ENCODE measurements at regions not wholly inside any gene's neighbourhood (a gene's known extent, or its start where the extent isn't known, plus 50 kb on each side); places are given as distances from the start of the nearest gene placed in this dataset.

DNA sequence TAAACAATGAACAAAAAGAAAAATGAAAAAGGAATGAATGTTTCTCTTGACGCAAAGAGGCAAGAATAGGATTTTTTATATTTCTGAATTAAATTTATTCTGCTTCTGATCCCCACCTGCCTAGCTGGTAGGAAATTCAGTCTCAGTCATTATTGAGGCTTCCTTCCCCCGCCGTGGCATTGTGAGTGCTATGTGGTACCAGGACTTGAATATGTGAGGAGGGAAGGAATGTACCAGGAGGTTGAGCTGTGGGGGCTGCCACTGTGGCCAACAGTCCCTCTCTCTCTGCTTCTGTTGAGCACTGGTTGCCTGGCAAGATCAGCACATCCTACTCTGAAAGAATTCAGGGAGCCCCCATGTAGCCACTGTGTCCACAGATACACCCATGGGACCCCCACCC lies 368.1 kb upstream of the JARID2 start:
- TF ChIP-seq, protein P1, sequence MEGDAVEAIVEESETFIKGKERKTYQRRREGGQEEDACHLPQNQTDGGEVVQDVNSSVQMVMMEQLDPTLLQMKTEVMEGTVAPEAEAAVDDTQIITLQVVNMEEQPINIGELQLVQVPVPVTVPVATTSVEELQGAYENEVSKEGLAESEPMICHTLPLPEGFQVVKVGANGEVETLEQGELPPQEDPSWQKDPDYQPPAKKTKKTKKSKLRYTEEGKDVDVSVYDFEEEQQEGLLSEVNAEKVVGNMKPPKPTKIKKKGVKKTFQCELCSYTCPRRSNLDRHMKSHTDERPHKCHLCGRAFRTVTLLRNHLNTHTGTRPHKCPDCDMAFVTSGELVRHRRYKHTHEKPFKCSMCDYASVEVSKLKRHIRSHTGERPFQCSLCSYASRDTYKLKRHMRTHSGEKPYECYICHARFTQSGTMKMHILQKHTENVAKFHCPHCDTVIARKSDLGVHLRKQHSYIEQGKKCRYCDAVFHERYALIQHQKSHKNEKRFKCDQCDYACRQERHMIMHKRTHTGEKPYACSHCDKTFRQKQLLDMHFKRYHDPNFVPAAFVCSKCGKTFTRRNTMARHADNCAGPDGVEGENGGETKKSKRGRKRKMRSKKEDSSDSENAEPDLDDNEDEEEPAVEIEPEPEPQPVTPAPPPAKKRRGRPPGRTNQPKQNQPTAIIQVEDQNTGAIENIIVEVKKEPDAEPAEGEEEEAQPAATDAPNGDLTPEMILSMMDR (IDR thresholded peaks at IDR 0.05; ENCODE audit: insufficient read depth, low read length): no peak
- TF ChIP-seq POLR2AphosphoS5 (IDR thresholded peaks at IDR 0.05; ENCODE audit: low read depth): no peak

Measured in HL-60 (cell line).